ENCODE measurements at regions not wholly inside any gene's neighbourhood (a gene's known extent, or its start where the extent isn't known, plus 50 kb on each side); places are given as distances from the start of the nearest gene placed in this dataset.

DNA sequence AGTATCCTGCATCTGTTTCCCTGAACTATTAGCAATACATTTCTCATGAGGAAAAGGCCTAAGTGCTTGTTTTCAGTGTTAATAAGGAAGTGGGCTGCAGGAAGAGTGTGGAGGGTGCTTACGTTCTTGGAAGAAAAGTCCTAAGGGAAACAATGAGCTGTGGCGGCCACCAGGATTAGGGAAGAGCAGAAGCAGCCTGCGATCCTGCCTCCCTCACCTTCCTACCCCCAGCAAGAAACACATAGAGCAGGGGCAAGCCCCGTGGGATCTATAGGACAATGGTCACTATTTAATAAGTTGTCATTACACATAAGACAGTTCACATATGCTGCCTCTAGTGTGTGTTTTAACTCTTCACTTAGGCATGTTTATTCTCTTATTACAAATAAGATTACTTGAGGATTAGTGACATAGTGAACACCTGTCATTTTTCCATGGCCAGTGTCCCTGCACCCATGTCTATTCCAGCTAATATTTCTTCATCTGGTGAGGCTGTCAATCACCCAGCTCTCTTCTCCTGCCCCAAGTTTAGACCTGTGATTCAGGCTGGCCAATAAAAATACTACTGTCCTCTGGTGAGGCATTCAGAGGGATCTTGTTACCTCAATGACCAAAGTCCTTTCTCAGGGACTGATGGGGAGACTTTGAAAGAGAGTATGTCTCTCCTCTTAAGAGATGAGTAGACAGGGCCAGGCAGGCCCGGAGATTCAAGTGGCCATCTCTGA is 510.9 kb upstream of the CELF4 start:
- Mint-ChIP-seq H3K4me1 (no peaks in the 10 kb centered on the region), H3K36me3 (no peaks in the 10 kb centered on the region), H3K4me3 (no peak overlapping the region), H3K27ac (no peak overlapping the region), H3K9me3 (peaks cover 14% of the 10 kb centered on the region)
- ATAC-seq = no peak
- DNase-seq (ENCODE audit: low spot score in 2 of 2) = no peak

DNA sequence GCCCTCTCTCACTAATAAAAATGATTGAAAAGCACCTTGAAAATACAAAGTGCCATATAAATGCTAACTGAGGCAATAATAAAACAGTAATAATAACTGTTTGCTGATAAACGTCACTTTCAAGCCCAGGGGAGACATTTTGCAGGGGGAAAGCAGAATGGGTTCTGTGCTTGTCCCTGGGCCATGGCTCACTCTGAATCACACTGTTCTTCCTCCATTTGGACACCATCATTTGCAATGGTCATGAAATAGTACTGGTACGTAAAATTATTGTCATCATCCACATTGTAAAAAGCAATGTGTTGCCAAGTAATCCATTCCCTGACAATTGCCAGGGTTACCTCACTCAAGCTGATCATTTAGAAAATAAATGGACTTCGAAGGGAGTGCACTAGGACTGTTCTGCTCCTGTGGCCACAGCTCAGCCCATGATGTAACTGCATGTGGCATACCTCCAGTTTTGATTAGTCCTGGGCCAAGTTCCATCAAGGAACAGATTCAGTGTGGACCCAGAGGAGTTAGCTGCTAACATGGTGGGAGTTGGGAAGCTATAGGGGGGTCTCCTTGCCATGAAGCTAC is 508.8 kb upstream of the CELF4 start:
- H3K4me3 Mint-ChIP-seq = no peak overlapping the region
- no peak for ATAC-seq
- peaks cover 16% of the 10 kb centered on the region for H3K9me3 Mint-ChIP-seq
- no peak for DNase-seq (ENCODE audit: low spot score in 2 of 2)
- no peaks in the 10 kb centered on the region for H3K36me3 Mint-ChIP-seq
- H3K27ac Mint-ChIP-seq = no peak overlapping the region
- no peaks in the 10 kb centered on the region for H3K4me1 Mint-ChIP-seq

DNA sequence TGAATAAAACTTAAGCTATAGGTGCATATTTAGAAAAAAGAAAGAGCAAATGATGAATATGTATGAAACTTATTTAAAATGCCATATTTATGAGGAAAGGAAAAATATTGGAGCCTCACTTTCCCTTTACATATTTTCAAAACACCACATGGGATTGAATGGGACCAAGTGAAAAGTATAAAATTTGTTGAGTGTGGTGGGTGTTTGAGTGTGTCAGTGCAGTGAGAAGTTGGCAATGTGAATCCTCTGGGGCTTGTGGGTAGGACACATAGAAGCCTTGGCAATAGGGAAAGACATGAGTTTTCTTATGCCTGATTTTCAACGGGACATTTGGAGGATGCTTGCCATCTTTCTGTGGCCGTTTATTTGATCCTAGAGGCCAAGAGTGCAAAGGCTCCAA is 502.2 kb upstream of the CELF4 start:
- DNase-seq (ENCODE audit: low spot score in 2 of 2) (no peak), ATAC-seq (no peak)
- no peak overlapping the region for H3K4me3 Mint-ChIP-seq
- no peaks in the 10 kb centered on the region for H3K4me1 Mint-ChIP-seq
- H3K27ac Mint-ChIP-seq = no peak overlapping the region
- H3K36me3 Mint-ChIP-seq = no peaks in the 10 kb centered on the region
- H3K9me3 Mint-ChIP-seq = peaks cover 11% of the 10 kb centered on the region

DNA sequence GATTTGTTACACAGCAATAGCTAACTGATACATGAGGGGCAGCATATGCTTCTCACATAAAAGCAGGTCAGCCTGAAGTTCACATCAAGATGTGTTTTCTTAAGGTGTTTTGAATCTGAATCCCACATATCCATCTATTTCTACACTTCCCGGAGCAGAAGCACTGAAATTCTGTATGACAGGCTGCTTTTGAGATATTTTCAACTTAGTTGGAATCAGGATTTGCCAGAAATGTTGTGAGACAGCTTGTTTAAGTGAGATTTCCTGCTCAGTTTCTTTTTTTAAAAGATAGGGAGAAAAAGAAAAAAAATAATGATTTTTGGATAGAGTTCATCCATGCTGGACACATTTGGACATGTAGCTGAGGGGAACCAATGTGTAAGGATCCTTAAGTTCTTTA is 501.5 kb upstream of the CELF4 start:
- Mint-ChIP-seq H3K9me3 (peaks cover 12% of the 10 kb centered on the region), H3K36me3 (no peaks in the 10 kb centered on the region), H3K27ac (no peak overlapping the region), H3K4me1 (no peaks in the 10 kb centered on the region), H3K4me3 (no peak overlapping the region)
- ATAC-seq = no peak
- DNase-seq (ENCODE audit: low spot score in 2 of 2) = no peak

DNA sequence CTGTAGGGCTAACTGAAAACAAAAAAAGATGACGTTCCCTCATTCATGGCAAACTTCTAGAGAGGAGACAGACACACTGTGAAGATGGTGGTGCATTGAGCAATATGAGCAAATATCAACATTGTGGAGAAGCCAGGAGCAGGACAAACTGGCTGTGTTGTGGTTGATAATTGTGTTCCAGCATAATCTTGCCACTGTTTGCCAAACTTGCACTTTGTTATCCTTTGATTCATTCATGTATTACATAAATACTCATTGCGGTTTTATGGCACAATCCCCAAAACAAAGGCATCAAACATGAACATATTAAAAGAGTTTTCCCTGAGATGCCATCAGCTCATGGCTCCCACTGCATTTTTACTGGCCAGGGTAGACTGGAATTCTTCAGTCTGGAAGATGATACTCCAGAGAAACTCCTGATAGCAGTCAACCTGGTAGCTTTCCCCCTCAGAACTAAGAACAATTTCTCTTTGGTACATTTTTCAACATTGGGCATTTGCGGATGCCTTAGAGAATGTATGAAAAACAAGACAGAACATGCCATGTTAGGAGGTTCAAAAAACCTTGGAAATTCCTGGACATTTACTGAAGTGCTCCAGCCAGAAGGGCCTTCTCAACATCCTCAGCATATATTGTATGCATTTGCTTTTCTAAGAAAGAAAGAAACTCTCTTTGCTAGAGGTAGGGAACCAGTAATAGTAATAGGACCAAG is 487.4 kb upstream of the CELF4 start:
- Mint-ChIP-seq H3K4me1 (no peaks in the 10 kb centered on the region), H3K9me3 (peaks cover 9% of the 10 kb centered on the region), H3K27ac (no peak overlapping the region), H3K4me3 (no peak overlapping the region), H3K36me3 (no peaks in the 10 kb centered on the region)
- no peak for ATAC-seq
- no peak for DNase-seq (ENCODE audit: low spot score in 2 of 2)

DNA sequence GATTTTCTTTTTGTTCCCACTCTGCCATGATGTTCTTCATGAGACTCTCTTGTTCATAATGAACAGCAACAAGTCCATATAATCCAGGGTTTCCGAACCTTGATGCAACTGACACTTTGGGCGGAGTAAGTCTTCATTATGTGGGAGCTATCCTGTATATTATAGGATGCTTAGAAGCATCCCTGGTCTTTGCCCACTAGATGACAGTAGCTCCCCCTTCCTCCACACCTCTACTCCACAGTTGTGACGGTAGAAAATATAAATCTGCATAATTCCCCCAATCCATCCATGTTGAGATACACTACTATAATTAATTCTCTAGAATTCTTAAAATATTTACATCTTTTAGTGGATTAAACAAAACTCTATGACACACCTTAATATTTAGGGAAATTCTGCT is 482.2 kb upstream of the CELF4 start:
- Mint-ChIP-seq H3K27ac (no peak overlapping the region), H3K36me3 (no peaks in the 10 kb centered on the region), H3K9me3 (peaks cover 11% of the 10 kb centered on the region), H3K4me1 (no peaks in the 10 kb centered on the region), H3K4me3 (no peak overlapping the region)
- no peak for ATAC-seq
- DNase-seq (ENCODE audit: low spot score in 2 of 2) = no peak

DNA sequence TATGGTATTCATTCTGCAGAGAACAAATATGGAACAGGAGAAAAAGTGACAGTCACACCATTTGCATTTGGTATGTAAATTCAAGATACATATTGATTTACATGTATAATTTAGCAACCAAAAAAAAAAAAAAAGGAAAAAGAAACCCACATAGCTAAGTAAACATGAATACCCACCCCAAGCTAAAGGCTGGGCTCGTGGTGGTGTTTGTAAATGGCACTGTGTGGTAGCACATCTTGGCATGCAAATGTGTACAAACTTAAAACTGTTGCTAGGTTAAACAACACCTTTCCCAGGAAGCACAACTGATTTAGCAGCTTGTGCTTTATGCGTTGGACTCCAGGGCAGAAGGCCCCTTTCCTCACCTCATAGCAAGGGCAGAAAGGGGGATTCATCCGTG is 481.1 kb upstream of the CELF4 start:
- Mint-ChIP-seq H3K36me3 (no peaks in the 10 kb centered on the region), H3K27ac (no peak overlapping the region), H3K4me3 (no peak overlapping the region), H3K9me3 (peaks cover 13% of the 10 kb centered on the region), H3K4me1 (no peaks in the 10 kb centered on the region)
- no peak for DNase-seq (ENCODE audit: low spot score in 2 of 2)
- ATAC-seq = no peak

DNA sequence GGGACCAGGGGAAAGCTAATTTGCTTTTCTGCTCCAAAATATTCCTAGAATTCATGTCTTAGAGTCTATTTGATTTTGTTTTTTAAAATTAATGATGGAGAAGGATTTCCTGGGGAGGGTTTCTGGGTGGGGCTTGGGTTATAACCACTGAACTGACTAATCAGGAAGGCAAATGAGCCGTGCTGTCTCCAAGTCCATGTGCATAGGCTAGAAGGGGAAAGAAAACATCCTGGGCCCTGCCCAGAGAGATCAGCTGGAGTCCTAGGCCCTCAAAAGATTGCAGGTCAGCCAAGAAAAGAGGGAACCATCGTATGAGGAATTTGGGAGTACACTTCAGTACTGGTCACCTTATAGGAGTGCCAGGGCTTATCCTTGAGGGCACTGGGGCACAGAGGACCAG is 480.2 kb upstream of the CELF4 start:
- Mint-ChIP-seq H3K9me3 (peaks cover 13% of the 10 kb centered on the region), H3K4me3 (no peak overlapping the region), H3K36me3 (no peaks in the 10 kb centered on the region), H3K4me1 (no peaks in the 10 kb centered on the region), H3K27ac (no peak overlapping the region)
- no peak for ATAC-seq
- DNase-seq (ENCODE audit: low spot score in 2 of 2) = no peak

DNA sequence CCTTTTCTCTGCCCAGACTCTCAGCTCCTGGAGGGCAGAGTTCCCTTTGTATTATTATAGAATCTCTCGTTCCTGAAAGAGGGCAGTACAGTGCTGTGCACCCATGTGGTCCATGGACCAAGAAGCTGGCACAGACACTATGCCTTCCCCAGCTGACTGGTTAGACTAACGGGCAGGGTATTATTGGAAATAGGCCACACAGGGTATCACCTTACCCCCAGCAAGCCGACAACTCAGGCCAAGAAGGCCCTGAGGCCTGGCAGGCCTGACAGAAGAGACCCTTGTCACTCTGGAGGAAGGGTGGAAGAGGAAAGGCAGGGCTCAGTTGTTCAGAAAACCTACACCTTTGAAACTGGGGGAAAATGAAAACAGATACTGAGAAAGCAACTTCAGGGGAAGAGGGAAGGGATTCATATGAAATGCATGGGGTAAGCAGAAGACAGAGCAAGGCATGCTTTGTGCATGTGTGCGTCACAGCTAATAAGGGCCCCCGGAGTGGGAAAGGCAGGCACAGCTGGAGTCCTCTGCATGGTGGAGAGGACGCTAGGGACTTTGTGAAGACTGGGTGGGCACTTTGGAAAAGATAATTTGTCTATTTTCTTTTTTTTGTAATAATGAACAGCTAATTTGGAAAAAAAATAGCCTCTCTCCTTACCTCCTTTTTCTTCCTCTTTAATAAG is 476.8 kb upstream of the CELF4 start:
- Mint-ChIP-seq H3K4me1 (no peaks in the 10 kb centered on the region), H3K27ac (no peak overlapping the region), H3K9me3 (peaks cover 16% of the 10 kb centered on the region), H3K4me3 (no peak overlapping the region), H3K36me3 (no peaks in the 10 kb centered on the region)
- ATAC-seq (no peak), DNase-seq (ENCODE audit: low spot score in 2 of 2) (no peak)

DNA sequence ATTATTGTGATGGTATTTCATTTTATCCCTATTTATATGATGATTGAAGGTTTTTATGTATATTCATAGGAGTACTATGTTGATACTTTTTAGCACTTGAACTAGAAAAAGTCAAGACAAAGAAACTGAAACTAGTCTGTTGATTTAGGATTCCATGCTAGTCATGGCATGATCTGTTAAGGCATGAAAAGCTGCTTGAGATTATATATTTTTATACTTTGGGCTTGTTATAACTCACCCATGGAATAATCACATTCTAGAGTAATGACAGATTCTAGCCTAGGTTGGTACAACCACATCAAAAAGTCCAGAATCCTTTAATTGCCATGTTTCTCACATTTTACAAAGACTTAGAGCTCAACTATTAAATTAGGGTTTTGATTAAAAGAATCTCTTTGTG is 472.6 kb upstream of the CELF4 start:
- Mint-ChIP-seq H3K4me1 (no peaks in the 10 kb centered on the region), H3K9me3 (peaks cover 18% of the 10 kb centered on the region), H3K4me3 (no peak overlapping the region), H3K27ac (no peak overlapping the region), H3K36me3 (no peaks in the 10 kb centered on the region)
- DNase-seq (ENCODE audit: low spot score in 2 of 2) (no peak), ATAC-seq (no peak)

DNA sequence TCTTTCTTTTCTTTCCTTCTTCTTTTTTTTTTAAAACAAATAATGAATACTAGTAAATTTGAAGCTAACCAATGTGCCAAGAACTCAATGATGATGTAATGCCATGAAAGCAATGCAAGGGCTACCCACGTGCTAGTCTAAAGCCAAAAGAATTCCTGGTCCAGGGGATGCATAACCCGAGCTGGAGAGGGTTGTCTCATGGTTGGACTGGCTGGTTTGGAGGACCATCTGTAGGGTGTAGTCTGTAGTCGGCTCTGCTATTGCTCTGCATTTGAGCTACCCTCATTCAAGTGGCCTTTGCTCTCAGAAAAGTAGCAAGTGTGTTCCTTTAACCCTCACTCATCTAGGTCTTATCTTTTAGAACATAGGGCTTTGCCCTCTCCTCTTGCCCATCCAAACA is 469.6 kb upstream of the CELF4 start:
- DNase-seq (ENCODE audit: low spot score in 2 of 2) (no peak), ATAC-seq (no peak)
- peaks cover 19% of the 10 kb centered on the region for H3K9me3 Mint-ChIP-seq
- no peaks in the 10 kb centered on the region for H3K4me1 Mint-ChIP-seq
- no peak overlapping the region for H3K27ac Mint-ChIP-seq
- no peaks in the 10 kb centered on the region for H3K36me3 Mint-ChIP-seq
- H3K4me3 Mint-ChIP-seq = no peak overlapping the region

DNA sequence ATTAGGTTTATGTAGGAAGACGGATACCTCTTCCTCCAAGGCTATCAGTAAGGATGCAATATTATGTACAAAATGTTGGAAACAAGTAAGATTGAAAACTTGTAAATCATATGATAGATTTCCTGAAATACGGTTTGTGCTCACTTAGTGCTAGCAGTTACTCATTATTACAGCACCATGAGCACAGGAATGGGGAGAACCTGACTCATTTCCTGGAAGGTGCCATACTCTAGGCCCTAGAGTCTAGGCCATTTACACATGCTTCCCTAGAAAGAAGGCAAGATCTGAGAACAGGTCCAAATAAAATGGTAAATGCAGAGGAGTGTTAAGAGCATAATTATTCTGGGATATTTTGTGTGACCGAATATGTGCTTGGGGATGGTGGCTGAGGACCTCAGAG is 467.7 kb upstream of the CELF4 start:
- DNase-seq (ENCODE audit: low spot score in 2 of 2) (no peak), ATAC-seq (no peak)
- H3K27ac Mint-ChIP-seq = no peak overlapping the region
- no peaks in the 10 kb centered on the region for H3K36me3 Mint-ChIP-seq
- H3K9me3 Mint-ChIP-seq = peaks cover 16% of the 10 kb centered on the region
- H3K4me3 Mint-ChIP-seq = no peak overlapping the region
- H3K4me1 Mint-ChIP-seq = no peaks in the 10 kb centered on the region

DNA sequence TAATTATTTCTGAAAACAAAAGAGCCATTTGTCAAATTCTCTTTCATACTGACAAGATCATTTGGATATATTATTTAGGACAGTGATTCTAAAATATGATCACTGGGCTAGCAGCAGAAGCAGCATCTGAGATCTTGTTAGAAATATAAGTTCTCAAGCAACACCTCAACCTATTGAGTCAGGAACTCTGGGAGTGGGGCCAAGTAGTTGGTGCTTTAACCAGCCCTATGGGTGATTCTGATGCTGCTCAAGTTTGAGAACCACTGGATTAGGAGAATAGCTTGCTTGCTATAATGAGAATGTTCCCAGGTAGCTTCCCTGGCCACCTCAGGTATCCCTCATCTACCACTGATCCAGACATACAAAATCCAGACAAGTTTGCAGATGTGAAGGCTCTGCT is 466.9 kb upstream of the CELF4 start:
- Mint-ChIP-seq H3K27ac (no peak overlapping the region), H3K4me1 (no peaks in the 10 kb centered on the region), H3K36me3 (no peaks in the 10 kb centered on the region), H3K4me3 (no peak overlapping the region), H3K9me3 (peaks cover 16% of the 10 kb centered on the region)
- ATAC-seq (no peak), DNase-seq (ENCODE audit: low spot score in 2 of 2) (no peak)

DNA sequence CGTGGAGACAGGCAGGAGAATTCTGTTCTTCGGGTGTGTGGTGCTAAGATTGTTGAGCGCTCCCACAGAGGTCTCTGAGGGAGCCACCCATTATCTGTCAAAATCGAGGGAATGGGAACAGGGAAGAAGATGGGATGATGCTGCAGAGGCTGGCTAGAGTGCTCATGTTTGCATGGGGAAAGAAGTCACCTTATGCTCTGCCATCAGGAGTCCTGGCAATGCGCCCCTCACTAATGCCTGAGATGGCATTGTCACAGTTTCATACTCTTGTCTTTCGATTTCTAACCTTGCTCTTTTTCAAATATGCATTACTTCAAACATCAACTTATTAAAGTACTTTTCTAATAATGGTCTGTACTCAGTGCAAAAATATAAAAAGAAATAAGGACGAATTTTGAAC is 463.3 kb upstream of the CELF4 start:
- Mint-ChIP-seq H3K27ac (no peak overlapping the region), H3K4me1 (no peaks in the 10 kb centered on the region), H3K36me3 (no peaks in the 10 kb centered on the region), H3K9me3 (peaks cover 12% of the 10 kb centered on the region), H3K4me3 (no peak overlapping the region)
- no peak for ATAC-seq
- no peak for DNase-seq (ENCODE audit: low spot score in 2 of 2)

DNA sequence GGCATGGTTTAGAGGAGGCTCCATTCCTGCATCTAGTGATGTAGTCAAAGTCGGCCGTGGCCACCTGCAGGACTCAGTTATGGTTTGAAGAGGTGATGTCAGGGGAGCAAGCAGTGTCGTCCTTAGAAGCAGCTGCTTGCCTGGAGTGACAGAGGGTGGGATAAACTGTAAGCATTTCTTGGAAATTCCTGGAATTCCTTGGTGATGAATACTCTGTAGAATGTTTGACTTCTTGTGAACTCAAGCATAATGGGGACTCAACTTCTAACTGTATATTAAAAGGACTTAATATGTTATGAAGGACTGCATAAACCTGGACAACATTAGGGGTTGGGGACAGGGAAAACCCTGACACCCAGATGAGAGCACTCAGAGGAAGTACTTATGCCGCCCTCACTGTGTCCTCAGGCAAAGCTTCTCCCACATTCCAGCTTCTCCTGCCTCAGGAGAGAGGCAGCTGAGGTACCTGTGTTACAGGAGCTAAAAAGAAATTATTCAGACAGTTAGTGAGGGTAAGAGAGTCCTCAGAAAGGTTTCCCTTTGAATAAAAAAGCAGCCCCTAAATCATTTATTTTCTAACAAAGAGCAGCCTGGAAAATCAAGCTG is 459.9 kb upstream of the CELF4 start:
- no peak for ATAC-seq
- peaks cover 3% of the 10 kb centered on the region for H3K9me3 Mint-ChIP-seq
- no peak overlapping the region for H3K27ac Mint-ChIP-seq
- no peak overlapping the region for H3K4me3 Mint-ChIP-seq
- no peak for DNase-seq (ENCODE audit: low spot score in 2 of 2)
- no peaks in the 10 kb centered on the region for H3K36me3 Mint-ChIP-seq
- no peaks in the 10 kb centered on the region for H3K4me1 Mint-ChIP-seq

All from stimulated activated effector memory CD8-positive, alpha-beta T cell treated with anti-CD3 and anti-CD28 coated beads, Interleukin-12 subunit alpha, Interleukin-12 subunit beta, amount 100 ng/mL, for 72 hours (primary cell).